ENCODE measurements at regions not wholly inside any gene's neighbourhood (a gene's known extent, or its start where the extent isn't known, plus 50 kb on each side); places are given as distances from the start of the nearest gene placed in this dataset.

DNA sequence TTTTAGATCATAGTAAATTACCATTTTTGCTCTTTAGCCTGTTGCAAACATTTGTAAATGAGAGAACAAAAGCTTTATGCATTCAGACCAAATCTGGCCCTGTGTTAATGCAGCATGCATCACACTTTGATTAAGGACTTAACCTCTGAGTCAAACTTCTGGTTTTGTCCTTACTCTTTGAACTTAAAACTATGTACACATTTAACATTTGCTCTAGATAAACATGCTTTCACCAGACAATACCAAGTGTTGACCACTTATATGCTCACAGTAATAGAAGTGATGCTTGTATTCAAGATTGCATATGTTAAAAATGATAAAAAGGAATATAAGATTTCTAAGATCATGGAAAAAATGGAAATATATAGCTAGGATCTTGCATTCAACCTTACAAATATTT lies 1095.3 kb downstream of the ADGRL2 start:
- no peak for TF ChIP-seq CEBPB (IDR thresholded peaks at IDR 0.05)

GRCh38 chr1:82894635-82895034 lies 1093.9 kb downstream of the ADGRL2 start:
- TF ChIP-seq, protein P1, sequence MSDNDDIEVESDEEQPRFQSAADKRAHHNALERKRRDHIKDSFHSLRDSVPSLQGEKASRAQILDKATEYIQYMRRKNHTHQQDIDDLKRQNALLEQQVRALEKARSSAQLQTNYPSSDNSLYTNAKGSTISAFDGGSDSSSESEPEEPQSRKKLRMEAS (IDR thresholded peaks at IDR 0.05): no peak
- no peak for TF ChIP-seq CREB1 (IDR thresholded peaks at IDR 0.05; ENCODE audit: low read depth)
- no peak for TF ChIP-seq ZBTB7A (IDR thresholded peaks at IDR 0.05; ENCODE audit: low read depth)
- no peak for TF ChIP-seq EP300 (IDR thresholded peaks at IDR 0.05; ENCODE audit: borderline replicate concordance)
- no peak for TF ChIP-seq NFIC (IDR thresholded peaks at IDR 0.05)

GRCh38 chr1:82893712-82894470 lies 1093.2 kb downstream of the ADGRL2 start:
- TF ChIP-seq TCF12 (IDR thresholded peaks at IDR 0.05; ENCODE audit: low read depth): no peak
- TF ChIP-seq NFIC (IDR thresholded peaks at IDR 0.05): no peak
- TF ChIP-seq CREB1 (IDR thresholded peaks at IDR 0.05; ENCODE audit: low read depth): no peak
- TF ChIP-seq EP300 (IDR thresholded peaks at IDR 0.05; ENCODE audit: borderline replicate concordance): no peak
- no peak for TF ChIP-seq CEBPB (IDR thresholded peaks at IDR 0.05)
- TF ChIP-seq, protein P2, sequence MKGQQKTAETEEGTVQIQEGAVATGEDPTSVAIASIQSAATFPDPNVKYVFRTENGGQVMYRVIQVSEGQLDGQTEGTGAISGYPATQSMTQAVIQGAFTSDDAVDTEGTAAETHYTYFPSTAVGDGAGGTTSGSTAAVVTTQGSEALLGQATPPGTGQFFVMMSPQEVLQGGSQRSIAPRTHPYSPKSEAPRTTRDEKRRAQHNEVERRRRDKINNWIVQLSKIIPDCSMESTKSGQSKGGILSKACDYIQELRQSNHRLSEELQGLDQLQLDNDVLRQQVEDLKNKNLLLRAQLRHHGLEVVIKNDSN (IDR thresholded peaks at IDR 0.05): no peak
- no peak for TF ChIP-seq YY1 (IDR thresholded peaks at IDR 0.05; ENCODE audit: low read depth)
- TF ChIP-seq ZBTB7A (IDR thresholded peaks at IDR 0.05; ENCODE audit: low read depth): no peak
- no peak for TF ChIP-seq TAF1 (IDR thresholded peaks at IDR 0.05; ENCODE audit: low read depth)
- no peak for TF ChIP-seq RAD21 (IDR thresholded peaks at IDR 0.05; ENCODE audit: low read depth)
- no peak for TF ChIP-seq EGR1 (IDR thresholded peaks at IDR 0.05)
- TF ChIP-seq REST (IDR thresholded peaks at IDR 0.05; ENCODE audit: low read depth): no peak
- TF ChIP-seq TEAD4 (IDR thresholded peaks at IDR 0.05): no peak
- TF ChIP-seq FOXM1 (IDR thresholded peaks at IDR 0.05; ENCODE audit: borderline replicate concordance, low read depth): no peak
- TF ChIP-seq, protein P1 (IDR thresholded peaks at IDR 0.05): no peak

- TF ChIP-seq YY1 (IDR thresholded peaks at IDR 0.05; ENCODE audit: low read depth): no peak
- no peak for TF ChIP-seq ZBTB7A (IDR thresholded peaks at IDR 0.05; ENCODE audit: low read depth)
- TF ChIP-seq, protein P1 (IDR thresholded peaks at IDR 0.05): no peak
- no peak for TF ChIP-seq TEAD4 (IDR thresholded peaks at IDR 0.05)
- no peak for TF ChIP-seq TCF12 (IDR thresholded peaks at IDR 0.05; ENCODE audit: low read depth)
- no peak for TF ChIP-seq FOXM1 (IDR thresholded peaks at IDR 0.05; ENCODE audit: borderline replicate concordance, low read depth)
- TF ChIP-seq REST (IDR thresholded peaks at IDR 0.05; ENCODE audit: low read depth): no peak
- TF ChIP-seq CREB1 (IDR thresholded peaks at IDR 0.05; ENCODE audit: low read depth): no peak
- TF ChIP-seq, protein P2 (IDR thresholded peaks at IDR 0.05): no peak
- no peak for TF ChIP-seq RAD21 (IDR thresholded peaks at IDR 0.05; ENCODE audit: low read depth)
- TF ChIP-seq NFIC (IDR thresholded peaks at IDR 0.05): no peak
- TF ChIP-seq EGR1 (IDR thresholded peaks at IDR 0.05): no peak
- no peak for TF ChIP-seq EP300 (IDR thresholded peaks at IDR 0.05; ENCODE audit: borderline replicate concordance)
- TF ChIP-seq CEBPB (IDR thresholded peaks at IDR 0.05): no peak
These were observed 1079.8 kb downstream of the ADGRL2 start for GRCh38 chr1:82880506-82880905.

GRCh38 chr1:82879701-82880305 lies 1079.1 kb downstream of the ADGRL2 start:
- no peak for TF ChIP-seq ZBTB7A (IDR thresholded peaks at IDR 0.05; ENCODE audit: low read depth)
- TF ChIP-seq, protein P2 (IDR thresholded peaks at IDR 0.05): no peak
- no peak for TF ChIP-seq REST (IDR thresholded peaks at IDR 0.05; ENCODE audit: low read depth)
- TF ChIP-seq RAD21 (IDR thresholded peaks at IDR 0.05; ENCODE audit: low read depth): no peak
- no peak for TF ChIP-seq TEAD4 (IDR thresholded peaks at IDR 0.05)
- TF ChIP-seq TCF12 (IDR thresholded peaks at IDR 0.05; ENCODE audit: low read depth): no peak
- TF ChIP-seq NFIC (IDR thresholded peaks at IDR 0.05): no peak
- no peak for TF ChIP-seq CEBPB (IDR thresholded peaks at IDR 0.05)
- TF ChIP-seq YY1 (IDR thresholded peaks at IDR 0.05; ENCODE audit: low read depth): no peak
- no peak for TF ChIP-seq TAF1 (IDR thresholded peaks at IDR 0.05; ENCODE audit: low read depth)

All from Ishikawa (cell line).